Body of pancreas (tissue), 4 donors: ENCODE measurements at regions not wholly inside any gene's neighbourhood (a gene's known extent, or its start where the extent isn't known, plus 50 kb on each side); places are given as distances from the start of the nearest gene placed in this dataset.

Experiments
- ATAC-seq: fragments of 150-250 bp; one replicate; pipeline ENCODE4 v1.9.1; 2016
- DNase-seq, 4 donors: peaks; one replicate each; pipeline ENCODE4 v3.0.0-alpha.2; 2019
- H3K27ac ChIP-seq, 4 donors: fragments of 200-600 bp; sonication (generic); 1 replicate in 3 of 4; 2 replicates in 1 of 4; pipeline versions ENCODE4 v1.5.1 to v1.6.1; 2016 to 2019; ENCODE audit warnings: mild to moderate bottlenecking in 1 of 4, mixed read lengths in 1 of 4, moderate library complexity in 1 of 4
- H3K27me3 ChIP-seq, 2 donors: fragments of 200-600 bp; sonication (generic); one replicate each; pipeline ENCODE4 v1.6.0; 2016; ENCODE audit warnings: mild to moderate bottlenecking in 1 of 2
- H3K36me3 ChIP-seq, 2 donors: fragments of 200-600 bp; sonication (generic); replicated peaks in 1 of 2; 2 replicates each; pipeline ENCODE4 v1.5.1; 2016; ENCODE audit warnings: low read depth in 2 of 2; ENCODE audit not compliant: insufficient read depth in 1 of 2
- H3K4me1 ChIP-seq: fragments of 200-600 bp; sonication (generic); one replicate; pipeline ENCODE4 v1.6.0; 2016
- H3K4me3 ChIP-seq, 2 donors: fragments of 200-600 bp; sonication (generic); 1 replicate in 1 of 2; 2 replicates in 1 of 2; pipeline ENCODE4 v1.5.1; 2016 to 2019
- H3K9me3 ChIP-seq, 3 donors: fragments of 200-600 bp; sonication (generic); 1 replicate in 2 of 3; 2 replicates in 1 of 3; pipeline ENCODE4 v1.5.1; 2016
- POLR2A ChIP-seq, 3 donors: fragments of 450-650 bp; IDR thresholded peaks; one replicate each; pipeline ENCODE4 v1.6.1; 2016; ENCODE audit warnings: antibody characterized with exemption in 3 of 3, mild to moderate bottlenecking in 2 of 3
- WGBS, 2 donors: methylation state at CpG; one replicate each; pipeline ENCODE4 v1.1.5; 2017; 5-methylcytosine and 5-hydroxymethylcytosine counted together
- intact Hi-C: fragments of 100-400 bp; cut with DNase I; formaldehyde crosslinking; loops from one replicate; pipeline ENCODE4 v1.15.1; 2023
- TF ChIP-seq, protein P1 (sequence below), 7 experiments: fragments of 450-650 bp in 4 of 7; fragments of 200-600 bp in 3 of 7; sonication (generic) in 3 of 7; IDR thresholded peaks; one replicate each; pipeline ENCODE4 v1.5.1; 2016 to 2019; ENCODE audit warnings: antibody characterized with exemption in 7 of 7

DNA sequence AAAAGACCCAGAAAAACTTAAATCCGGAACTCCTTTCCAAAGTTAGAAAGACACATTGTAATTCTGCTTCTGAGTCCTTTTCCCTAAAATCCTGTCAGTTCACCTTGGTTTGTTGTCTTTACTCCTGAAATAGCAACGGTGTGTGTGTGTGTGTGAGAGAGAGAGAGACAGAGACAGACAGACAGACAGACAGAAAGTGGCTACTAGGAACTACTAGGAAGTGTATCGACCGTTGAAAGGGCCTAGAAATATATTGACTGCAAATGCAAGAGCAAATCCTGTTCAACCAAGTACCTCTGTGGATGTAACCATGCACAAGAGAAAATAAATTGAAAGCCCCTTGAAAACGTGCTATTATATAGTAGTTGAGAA is 100.0 kb upstream of the MLIP start:
- intact Hi-C loops, result no loop called here
- no peaks in the 10 kb centered on the region for H3K27me3 ChIP-seq
- H3K27ac ChIP-seq, result no peak overlapping the region
- H3K36me3 ChIP-seq, result no peaks in the 10 kb centered on the region
- H3K4me3 ChIP-seq, result no peak overlapping the region
- ATAC-seq (no peak), DNase-seq (no peak)
- no peaks in the 10 kb centered on the region for H3K4me1 ChIP-seq
- no peaks in the 10 kb centered on the region for H3K9me3 ChIP-seq
- TF ChIP-seq, protein P1, sequence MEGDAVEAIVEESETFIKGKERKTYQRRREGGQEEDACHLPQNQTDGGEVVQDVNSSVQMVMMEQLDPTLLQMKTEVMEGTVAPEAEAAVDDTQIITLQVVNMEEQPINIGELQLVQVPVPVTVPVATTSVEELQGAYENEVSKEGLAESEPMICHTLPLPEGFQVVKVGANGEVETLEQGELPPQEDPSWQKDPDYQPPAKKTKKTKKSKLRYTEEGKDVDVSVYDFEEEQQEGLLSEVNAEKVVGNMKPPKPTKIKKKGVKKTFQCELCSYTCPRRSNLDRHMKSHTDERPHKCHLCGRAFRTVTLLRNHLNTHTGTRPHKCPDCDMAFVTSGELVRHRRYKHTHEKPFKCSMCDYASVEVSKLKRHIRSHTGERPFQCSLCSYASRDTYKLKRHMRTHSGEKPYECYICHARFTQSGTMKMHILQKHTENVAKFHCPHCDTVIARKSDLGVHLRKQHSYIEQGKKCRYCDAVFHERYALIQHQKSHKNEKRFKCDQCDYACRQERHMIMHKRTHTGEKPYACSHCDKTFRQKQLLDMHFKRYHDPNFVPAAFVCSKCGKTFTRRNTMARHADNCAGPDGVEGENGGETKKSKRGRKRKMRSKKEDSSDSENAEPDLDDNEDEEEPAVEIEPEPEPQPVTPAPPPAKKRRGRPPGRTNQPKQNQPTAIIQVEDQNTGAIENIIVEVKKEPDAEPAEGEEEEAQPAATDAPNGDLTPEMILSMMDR (IDR thresholded peaks at IDR 0.05), result no peak
- TF ChIP-seq POLR2A (IDR thresholded peaks at IDR 0.05), result no peak
- WGBS, 2 donors, result 21 to 24% methylated on average over 5 of the region's 5 CpGs

DNA sequence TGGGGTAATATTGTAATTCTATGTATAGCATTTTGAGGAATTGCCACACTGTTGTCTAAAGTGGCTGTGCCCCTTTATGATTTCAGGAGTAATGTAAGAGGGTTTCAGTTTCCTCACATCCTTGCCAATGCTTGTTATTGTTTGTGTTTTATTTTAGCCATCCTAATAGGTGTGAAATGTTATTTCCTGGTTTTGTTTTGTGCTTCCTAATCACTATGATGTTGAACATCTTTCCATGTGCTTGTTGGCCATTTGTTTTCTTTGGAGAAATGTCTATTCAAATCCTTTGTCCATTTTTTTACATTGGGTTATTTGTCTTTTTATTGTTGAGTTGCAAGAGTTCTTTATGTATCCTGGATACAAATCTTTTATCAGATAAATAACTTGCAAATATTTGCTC is 97.3 kb upstream of the MLIP start:
- H3K4me1 ChIP-seq, result no peaks in the 10 kb centered on the region
- no peaks in the 10 kb centered on the region for H3K27me3 ChIP-seq
- TF ChIP-seq, protein P1 (IDR thresholded peaks at IDR 0.05), result no peak
- no peak overlapping the region for H3K27ac ChIP-seq
- DNase-seq, result no peak
- H3K36me3 ChIP-seq, result no peaks in the 10 kb centered on the region
- intact Hi-C loops, result no loop called here
- H3K4me3 ChIP-seq, result no peak overlapping the region
- no peaks in the 10 kb centered on the region for H3K9me3 ChIP-seq
- ATAC-seq, result no peak

DNA sequence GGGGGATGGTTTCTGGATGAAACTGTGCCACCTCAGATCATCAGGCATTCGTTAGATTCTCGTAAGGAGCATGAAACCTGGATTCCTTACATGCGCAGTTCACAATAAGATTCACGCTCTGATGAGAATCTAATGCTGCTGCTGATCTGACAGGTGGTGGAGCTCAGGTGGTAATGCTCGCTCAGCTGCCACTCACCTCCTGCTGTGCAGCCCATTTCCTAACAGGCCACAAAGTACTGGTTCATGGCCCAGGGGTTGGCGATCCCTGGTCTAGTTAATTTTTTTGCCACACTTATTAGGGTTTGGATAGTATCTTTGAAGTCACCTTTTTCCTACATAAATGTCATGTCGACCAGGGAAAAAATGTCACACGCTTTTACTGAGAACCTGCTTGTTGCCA is 96.8 kb upstream of the MLIP start:
- Histone ChIP-seq H3K27me3 (no peaks in the 10 kb centered on the region), H3K36me3 (no peaks in the 10 kb centered on the region), H3K4me3 (no peak overlapping the region), H3K4me1 (no peaks in the 10 kb centered on the region), H3K27ac (no peak overlapping the region), H3K9me3 (no peaks in the 10 kb centered on the region)
- no peak for TF ChIP-seq POLR2A (IDR thresholded peaks at IDR 0.05)
- TF ChIP-seq, protein P1 (IDR thresholded peaks at IDR 0.05), result no peak
- WGBS, 2 donors, result 83 to 84% methylated on average over 8 of the region's 8 CpGs
- intact Hi-C loops, result no loop called here
- no peak for ATAC-seq
- DNase-seq, result peak in 1 of 4 donors; percentile 5

DNA sequence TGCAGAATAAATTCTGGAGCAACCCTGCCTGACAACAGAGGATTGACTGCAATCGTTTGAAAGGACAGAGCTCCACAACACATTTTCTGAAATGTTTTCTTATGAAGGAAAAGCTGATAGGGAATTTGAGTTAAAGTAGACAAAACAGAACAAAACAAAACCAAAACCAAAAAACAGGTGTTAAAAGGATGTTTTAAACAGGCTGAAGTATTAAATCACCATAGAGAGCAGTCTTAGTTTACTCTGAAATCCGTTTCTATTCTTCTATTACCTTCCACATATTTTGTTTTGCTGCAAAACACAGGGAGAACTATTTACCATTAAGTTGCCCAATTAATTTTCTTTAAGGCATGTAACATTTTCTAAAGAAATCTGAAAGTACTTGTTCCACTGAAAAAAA is 93.4 kb upstream of the MLIP start:
- 38 to 62% methylated on average over 2 of the region's 2 CpGs for WGBS, 2 donors
- ATAC-seq, result no peak
- no peak overlapping the region for H3K27ac ChIP-seq

DNA sequence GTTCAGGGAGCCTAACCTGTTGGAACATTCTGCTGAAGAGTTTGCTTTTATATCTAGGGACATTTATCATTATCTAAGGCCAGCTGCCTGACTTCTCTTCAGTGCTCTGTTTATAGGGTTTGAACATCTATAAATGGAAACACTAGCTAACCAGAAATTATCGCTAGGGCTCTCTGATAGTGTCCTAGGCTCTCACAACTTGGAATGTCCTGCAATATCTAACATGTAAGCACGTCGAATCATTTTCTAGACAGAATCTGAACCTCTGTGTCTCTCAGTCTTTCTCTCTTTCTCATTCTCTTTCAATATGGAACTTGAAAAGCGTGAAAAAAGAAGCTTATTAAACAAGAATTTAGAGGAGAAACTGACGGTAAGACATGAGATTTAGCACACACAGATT is 92.5 kb upstream of the MLIP start:
- DNase-seq (no peak), ATAC-seq (no peak)
- H3K27ac ChIP-seq, result no peak overlapping the region
- H3K27me3 ChIP-seq, result no peaks in the 10 kb centered on the region
- no peaks in the 10 kb centered on the region for H3K9me3 ChIP-seq
- 49% methylated on average over 5 of the region's 5 CpGs for WGBS, 2 donors
- no peaks in the 10 kb centered on the region for H3K4me1 ChIP-seq
- H3K36me3 ChIP-seq, result no peaks in the 10 kb centered on the region
- no peak overlapping the region for H3K4me3 ChIP-seq
- intact Hi-C loops, result no loop called here
- TF ChIP-seq, protein P1 (IDR thresholded peaks at IDR 0.05), result no peak
- TF ChIP-seq POLR2A (IDR thresholded peaks at IDR 0.05), result no peak

More for the DNA sequence above, 93.4 kb upstream of the MLIP start:
- Histone ChIP-seq H3K9me3 (no peaks in the 10 kb centered on the region), H3K4me1 (no peaks in the 10 kb centered on the region), H3K27me3 (no peaks in the 10 kb centered on the region), H3K4me3 (no peak overlapping the region), H3K36me3 (no peaks in the 10 kb centered on the region)
- TF ChIP-seq POLR2A (IDR thresholded peaks at IDR 0.05), result no peak
- TF ChIP-seq, protein P1 (IDR thresholded peaks at IDR 0.05), result no peak
- intact Hi-C loops, result no loop called here
- no peak for DNase-seq
